ENCODE measurements at regions not wholly inside any gene's neighbourhood (a gene's known extent, or its start where the extent isn't known, plus 50 kb on each side); places are given as distances from the start of the nearest gene placed in this dataset.

DNA sequence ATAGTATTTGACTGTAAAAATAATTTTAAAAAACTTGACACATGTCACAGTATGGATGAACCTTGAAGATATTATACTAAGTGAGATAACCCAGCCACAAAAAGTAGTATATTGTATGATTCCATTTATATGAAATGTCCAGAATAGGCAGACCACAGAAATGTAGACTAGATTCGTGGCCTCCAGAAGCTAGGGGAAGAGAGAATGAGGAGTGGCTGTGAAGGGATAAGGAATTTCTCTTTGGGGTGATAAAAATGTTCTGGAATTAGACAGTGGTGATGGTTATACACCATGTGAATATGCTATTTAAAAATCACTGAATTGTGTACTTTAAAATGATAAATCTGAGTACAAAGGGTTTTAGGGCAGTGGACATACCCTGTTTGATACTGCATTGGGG is 253.1 kb upstream of the DYNLRB2 start:
- Mint-ChIP-seq H3K4me1 (ENCODE audit: unreplicated experiment) (no peaks in the 10 kb centered on the region), H3K27me3 (ENCODE audit: unreplicated experiment) (no peaks in the 10 kb centered on the region), H3K36me3 (ENCODE audit: low read depth, unreplicated experiment) (no peaks in the 10 kb centered on the region), H3K27ac (ENCODE audit: unreplicated experiment) (no peak overlapping the region), H3K9me3 (ENCODE audit: unreplicated experiment) (no peaks in the 10 kb centered on the region), H3K4me3 (ENCODE audit: unreplicated experiment) (no peak overlapping the region)
- TF ChIP-seq, protein P1, sequence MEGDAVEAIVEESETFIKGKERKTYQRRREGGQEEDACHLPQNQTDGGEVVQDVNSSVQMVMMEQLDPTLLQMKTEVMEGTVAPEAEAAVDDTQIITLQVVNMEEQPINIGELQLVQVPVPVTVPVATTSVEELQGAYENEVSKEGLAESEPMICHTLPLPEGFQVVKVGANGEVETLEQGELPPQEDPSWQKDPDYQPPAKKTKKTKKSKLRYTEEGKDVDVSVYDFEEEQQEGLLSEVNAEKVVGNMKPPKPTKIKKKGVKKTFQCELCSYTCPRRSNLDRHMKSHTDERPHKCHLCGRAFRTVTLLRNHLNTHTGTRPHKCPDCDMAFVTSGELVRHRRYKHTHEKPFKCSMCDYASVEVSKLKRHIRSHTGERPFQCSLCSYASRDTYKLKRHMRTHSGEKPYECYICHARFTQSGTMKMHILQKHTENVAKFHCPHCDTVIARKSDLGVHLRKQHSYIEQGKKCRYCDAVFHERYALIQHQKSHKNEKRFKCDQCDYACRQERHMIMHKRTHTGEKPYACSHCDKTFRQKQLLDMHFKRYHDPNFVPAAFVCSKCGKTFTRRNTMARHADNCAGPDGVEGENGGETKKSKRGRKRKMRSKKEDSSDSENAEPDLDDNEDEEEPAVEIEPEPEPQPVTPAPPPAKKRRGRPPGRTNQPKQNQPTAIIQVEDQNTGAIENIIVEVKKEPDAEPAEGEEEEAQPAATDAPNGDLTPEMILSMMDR (IDR thresholded peaks at IDR 0.05; ENCODE audit: unreplicated experiment): no peak
- no peak for DNase-seq (ENCODE audit: low spot score)

DNA sequence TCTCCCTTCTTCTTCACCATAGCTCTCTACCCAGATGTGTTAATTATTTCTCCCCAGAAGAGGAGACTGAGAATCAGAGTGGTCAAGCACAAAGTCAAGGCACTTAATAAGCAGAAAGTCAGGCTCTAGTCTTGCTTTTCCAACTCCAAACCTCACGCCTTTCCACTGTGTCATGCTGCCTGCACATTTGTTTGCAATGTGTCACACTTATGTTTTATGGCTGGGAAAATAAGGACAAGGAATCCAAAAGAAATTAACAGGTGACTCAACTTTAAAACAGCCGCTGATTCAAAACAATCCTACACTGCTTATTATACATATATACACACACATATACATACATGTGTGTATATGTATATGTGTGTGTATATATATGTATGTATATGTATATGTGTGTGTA is 255.7 kb upstream of the DYNLRB2 start:
- Mint-ChIP-seq H3K4me3 (ENCODE audit: unreplicated experiment) (no peak overlapping the region), H3K27ac (ENCODE audit: unreplicated experiment) (no peak overlapping the region), H3K27me3 (ENCODE audit: unreplicated experiment) (no peaks in the 10 kb centered on the region), H3K9me3 (ENCODE audit: unreplicated experiment) (no peaks in the 10 kb centered on the region), H3K36me3 (ENCODE audit: low read depth, unreplicated experiment) (no peaks in the 10 kb centered on the region), H3K4me1 (ENCODE audit: unreplicated experiment) (no peaks in the 10 kb centered on the region)
- DNase-seq (ENCODE audit: low spot score): no peak
- TF ChIP-seq, protein P1 (IDR thresholded peaks at IDR 0.05; ENCODE audit: unreplicated experiment): no peak

DNA sequence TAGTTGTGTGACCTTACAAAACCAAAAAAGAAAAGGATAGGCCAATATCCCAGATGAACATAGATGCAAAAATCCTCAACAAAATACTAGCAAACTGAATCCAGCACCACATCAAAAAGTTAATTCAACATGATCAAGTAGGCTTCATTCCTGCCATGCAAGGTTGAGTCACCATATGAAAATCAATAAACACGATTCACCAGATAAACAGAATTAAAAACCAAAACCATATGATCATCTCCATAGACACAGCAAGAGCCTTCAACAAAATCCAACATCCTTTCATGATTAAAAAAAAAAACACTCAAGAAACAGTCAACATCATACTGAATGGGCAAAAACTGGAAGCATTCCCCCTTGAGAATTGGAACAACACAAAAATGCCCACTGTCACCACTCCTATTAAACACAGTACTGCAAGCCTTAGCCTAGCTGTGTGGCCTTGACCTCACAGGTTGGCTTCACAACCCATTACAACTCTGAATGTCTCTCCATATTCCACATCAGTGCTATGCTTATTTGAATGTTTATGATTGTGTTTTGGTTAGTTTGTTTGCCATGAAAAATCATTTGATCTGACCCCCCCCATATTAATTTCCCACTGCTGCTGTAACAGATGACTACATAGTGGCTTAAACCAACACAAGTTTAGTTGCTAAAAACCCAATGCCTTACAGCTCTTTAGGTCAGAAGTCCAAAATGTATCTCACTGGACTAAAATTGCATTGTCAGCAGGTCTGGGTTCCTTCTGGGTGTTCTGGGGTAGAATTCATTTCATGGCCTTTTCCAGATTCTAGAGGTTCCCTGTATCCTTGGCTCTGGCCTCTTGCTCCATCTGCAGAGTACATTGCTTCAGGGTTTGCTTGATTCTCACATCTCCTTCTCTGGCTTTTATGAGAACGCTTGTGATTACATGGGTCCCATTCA is 257.1 kb upstream of the DYNLRB2 start:
- no peaks in the 10 kb centered on the region for H3K27me3 Mint-ChIP-seq (ENCODE audit: unreplicated experiment)
- TF ChIP-seq, protein P1 (IDR thresholded peaks at IDR 0.05; ENCODE audit: unreplicated experiment): no peak
- H3K4me3 Mint-ChIP-seq (ENCODE audit: unreplicated experiment): no peak overlapping the region
- DNase-seq (ENCODE audit: low spot score): no peak
- no peaks in the 10 kb centered on the region for H3K4me1 Mint-ChIP-seq (ENCODE audit: unreplicated experiment)
- H3K9me3 Mint-ChIP-seq (ENCODE audit: unreplicated experiment): no peaks in the 10 kb centered on the region
- H3K27ac Mint-ChIP-seq (ENCODE audit: unreplicated experiment): no peak overlapping the region
- no peaks in the 10 kb centered on the region for H3K36me3 Mint-ChIP-seq (ENCODE audit: low read depth, unreplicated experiment)

DNA sequence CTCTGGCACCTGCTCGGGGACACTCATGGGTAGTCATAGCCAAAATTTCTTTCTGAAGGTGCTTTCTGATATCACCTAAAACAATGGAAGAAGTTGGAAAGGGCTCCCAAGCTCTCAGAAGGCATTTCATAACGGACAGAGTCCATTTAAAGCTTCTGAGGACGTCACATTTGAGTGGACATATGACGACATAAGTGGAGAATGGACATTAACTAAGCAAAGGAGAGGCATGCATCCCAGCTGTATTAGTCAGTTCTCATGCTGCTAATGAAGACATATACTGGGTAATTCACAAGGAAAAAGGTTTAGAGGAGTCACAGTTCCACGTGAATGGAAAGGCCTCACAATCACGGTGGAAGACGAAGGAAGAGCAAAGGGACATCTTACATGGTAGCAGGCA is 260.2 kb upstream of the DYNLRB2 start:
- Mint-ChIP-seq H3K36me3 (ENCODE audit: low read depth, unreplicated experiment) (no peaks in the 10 kb centered on the region), H3K9me3 (ENCODE audit: unreplicated experiment) (no peaks in the 10 kb centered on the region), H3K27ac (ENCODE audit: unreplicated experiment) (no peak overlapping the region), H3K4me3 (ENCODE audit: unreplicated experiment) (no peak overlapping the region), H3K4me1 (ENCODE audit: unreplicated experiment) (no peaks in the 10 kb centered on the region), H3K27me3 (ENCODE audit: unreplicated experiment) (no peaks in the 10 kb centered on the region)
- no peak for DNase-seq (ENCODE audit: low spot score)
- TF ChIP-seq, protein P1 (IDR thresholded peaks at IDR 0.05; ENCODE audit: unreplicated experiment): no peak

DNA sequence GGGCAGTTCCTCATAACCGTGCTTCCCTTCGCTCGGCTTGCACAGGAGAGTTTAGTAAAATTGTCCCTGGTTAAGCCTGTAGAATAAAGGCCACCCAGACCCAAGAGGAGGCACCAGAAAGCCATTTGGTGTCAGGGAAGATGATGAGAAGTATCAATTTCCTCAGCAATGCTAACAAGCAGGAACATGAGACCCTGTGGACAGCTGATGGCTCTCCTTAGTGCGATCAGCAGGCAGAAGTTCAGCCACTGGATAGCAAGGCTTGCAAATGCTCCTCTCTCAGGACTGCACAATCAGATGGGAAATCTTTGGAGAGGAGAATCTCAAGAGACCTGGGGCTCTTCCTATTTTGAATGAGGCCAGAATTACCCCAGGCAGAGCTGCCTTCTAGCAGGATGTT is 261.1 kb upstream of the DYNLRB2 start:
- no peaks in the 10 kb centered on the region for H3K36me3 Mint-ChIP-seq (ENCODE audit: low read depth, unreplicated experiment)
- TF ChIP-seq, protein P1 (IDR thresholded peaks at IDR 0.05; ENCODE audit: unreplicated experiment): no peak
- DNase-seq (ENCODE audit: low spot score): no peak
- no peaks in the 10 kb centered on the region for H3K27me3 Mint-ChIP-seq (ENCODE audit: unreplicated experiment)
- H3K4me3 Mint-ChIP-seq (ENCODE audit: unreplicated experiment): no peak overlapping the region
- no peak overlapping the region for H3K27ac Mint-ChIP-seq (ENCODE audit: unreplicated experiment)
- H3K9me3 Mint-ChIP-seq (ENCODE audit: unreplicated experiment): no peaks in the 10 kb centered on the region
- H3K4me1 Mint-ChIP-seq (ENCODE audit: unreplicated experiment): no peaks in the 10 kb centered on the region

Measured in endothelial cell (in vitro differentiated cells).